NCI-H187 (cell line): ENCODE measurements at regions not wholly inside any gene's neighbourhood (a gene's known extent, or its start where the extent isn't known, plus 50 kb on each side); places are given as distances from the start of the nearest gene placed in this dataset.

Source experiments
- DNase-seq, 2 experiments: peaks; one replicate each; lab custom pipeline; 2025; lab: John Stamatoyannopoulos, UW

DNA sequence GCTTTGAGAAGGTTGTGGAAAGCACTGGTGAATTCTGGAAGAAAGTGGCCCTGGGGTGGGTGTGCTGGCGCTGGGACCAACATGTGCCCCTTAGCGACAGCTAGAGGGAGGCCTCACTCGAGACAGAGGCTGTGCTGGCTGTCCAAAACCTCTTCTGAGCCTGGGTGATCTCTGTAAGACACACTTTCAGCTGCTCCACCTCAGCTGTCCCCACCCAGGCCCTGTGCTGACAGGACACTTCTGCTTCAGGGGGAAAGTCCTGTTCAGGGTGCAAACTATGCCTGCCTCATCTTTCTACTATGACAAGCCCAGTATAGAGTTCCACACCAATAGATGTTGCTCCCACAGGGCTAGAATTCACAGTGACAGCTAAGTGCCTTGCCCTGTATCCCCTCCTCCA, 426.4 kb downstream of the MED10 start:
- DNase-seq, result no peak

DNA sequence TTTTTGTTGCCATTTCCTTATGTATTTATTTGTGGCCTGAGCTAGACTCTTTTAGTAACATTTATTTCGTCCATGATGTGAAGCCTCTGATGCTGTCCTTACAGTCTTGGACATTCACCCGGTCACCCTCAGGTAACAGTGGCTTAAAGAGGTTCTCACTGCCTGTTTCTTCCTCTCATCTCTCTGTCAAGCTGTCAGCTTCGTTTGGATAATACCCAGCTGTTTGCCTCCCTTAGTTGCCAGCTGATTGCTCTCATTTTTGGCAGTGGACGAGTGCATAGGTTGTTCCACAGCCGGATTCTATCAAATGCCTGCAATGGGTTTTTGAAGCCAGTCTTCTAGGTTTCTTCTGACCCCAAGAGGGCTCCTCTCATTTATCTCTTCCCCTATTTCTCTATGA, 427.7 kb downstream of the MED10 start:
- DNase-seq, result no peak

DNA sequence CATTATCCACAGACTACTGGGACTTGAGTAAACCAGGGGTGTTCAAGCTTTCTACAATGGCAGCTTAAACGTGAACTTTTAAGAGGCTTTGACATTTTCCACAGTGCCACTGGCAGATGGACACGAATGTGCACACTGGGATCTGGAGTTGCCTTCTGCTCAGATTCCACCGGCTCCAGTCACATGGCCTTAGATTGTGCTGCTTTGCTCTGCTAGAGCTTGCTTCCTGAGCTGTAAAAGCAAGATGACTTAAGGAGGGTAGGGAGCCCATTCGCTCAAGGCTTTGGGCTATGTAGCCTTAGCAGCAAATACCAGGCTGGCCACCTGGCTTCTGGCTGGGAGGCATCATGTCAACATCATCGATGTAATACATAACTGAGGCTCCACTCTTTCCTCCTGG, 436.9 kb downstream of the MED10 start:
- DNase-seq, result no peak

DNA sequence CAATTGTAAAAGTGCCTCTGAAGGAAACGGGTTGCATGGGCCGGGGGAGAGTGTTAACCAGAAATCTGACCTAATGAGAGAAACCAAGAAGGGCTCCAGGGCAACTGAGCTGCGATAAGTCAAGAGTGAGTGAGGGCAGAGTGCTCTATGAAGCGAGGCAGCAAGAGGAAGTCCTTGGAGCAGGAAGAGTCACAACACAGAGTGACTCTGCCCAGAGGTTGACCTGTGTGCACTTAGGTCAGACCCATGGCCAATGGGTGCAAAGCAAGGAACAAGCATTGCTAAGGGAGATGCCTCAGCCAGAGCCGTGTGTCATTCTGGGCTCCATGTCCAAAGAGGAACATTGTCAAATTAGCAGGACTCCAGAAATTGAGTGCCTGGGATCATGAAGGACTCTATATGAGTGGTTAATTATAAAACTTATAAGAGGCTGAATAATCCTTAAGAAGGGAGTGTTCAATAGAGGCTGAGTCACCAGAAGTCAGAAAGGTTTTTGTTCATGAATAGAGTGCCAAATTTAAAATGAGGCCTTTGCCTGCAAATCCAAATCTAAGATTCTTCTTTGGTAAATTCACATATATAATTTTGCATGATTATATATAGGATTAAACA, 438.5 kb downstream of the MED10 start:
- DNase-seq, result no peak

DNA sequence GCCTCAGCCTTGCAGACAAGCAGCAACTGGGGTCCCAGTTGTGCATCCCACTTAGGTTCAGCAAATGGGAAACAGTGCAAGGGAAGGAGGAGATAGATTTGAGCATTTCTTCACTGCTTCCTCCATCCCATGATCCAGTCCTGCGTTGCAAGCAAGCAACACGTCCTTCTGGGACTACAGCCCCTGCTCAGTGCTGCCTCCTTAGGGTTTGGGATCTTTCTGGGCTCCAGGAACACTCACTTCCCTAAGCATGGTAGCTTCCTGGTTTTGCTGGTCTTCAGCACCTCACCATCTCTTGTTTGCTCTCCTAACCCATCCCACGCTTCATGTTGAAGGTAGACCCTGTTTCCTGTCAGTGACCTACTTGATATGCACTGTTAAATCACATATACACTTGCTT, 444.7 kb downstream of the MED10 start:
- no peak for DNase-seq

DNA sequence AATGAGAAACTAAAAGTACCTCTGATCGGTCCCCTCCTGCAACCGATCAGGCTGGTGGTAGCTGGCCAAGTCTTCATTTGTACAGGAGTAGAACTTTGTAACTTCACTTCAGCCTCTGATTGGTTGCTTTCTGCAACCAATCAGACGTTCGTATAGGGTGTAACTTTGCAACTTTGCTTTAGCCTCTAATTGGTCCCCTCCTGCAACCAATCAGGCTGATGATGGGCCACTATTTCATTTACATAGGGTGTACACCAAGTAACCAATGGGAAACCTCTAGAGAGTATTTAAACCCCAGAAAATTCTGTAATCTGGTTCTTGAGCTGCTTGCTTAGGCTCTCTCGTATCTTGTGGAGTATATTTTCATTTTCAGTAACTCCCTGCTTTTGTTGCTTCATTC, 445.5 kb downstream of the MED10 start:
- no peak for DNase-seq

DNA sequence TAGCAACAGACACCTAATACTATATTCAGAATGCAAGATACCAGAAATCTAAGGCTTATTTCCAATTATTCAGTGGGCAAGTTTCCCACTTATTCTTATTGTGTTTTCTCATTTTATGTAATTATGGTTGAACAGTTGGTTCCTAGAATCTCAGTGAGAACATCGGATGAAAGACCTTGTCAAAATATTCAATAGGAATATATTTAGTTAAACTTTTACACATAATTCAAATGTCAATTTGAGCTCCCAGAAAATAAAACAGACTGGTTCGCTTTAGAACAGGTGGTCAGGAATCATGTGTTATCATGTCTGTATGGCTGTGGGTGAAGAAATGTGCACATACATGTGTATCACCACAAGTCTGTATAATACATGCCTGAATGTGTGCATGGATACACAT, 447.8 kb downstream of the MED10 start:
- DNase-seq, result no peak

DNA sequence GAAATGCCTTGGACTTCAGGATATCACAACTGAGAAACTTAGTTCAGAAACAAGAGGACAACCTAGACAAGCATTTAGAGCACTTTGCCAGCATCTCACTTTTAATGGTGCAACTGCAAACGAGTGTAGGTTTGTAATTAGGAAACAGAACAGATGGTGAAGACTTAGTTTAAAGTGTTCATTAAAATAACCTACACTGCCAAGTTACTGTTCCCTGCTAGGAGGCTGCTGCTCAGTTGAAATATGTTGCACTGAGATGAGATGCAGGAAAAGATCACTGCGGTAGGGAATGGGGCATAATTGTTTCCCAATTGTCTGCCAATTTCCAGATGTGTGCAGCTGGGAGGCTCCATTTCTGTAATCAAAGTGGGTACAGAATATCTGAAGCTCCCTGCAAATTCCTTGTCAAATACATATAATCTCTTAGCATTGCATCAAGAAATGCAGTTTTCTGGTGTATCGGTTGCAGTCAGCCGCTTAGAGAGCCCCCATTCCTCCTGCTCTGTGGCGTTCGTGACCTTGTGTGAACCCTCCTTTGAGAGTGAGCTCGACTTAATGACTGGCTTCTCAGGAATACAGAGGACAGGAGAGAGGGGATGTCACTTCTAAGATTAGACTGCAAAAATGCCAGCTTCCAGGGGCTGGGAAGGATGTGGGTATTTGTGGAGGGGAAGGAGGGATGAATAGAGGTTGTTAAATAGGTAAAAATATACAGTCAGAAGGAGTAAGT, 448.9 kb downstream of the MED10 start:
- DNase-seq, result no peak

DNA sequence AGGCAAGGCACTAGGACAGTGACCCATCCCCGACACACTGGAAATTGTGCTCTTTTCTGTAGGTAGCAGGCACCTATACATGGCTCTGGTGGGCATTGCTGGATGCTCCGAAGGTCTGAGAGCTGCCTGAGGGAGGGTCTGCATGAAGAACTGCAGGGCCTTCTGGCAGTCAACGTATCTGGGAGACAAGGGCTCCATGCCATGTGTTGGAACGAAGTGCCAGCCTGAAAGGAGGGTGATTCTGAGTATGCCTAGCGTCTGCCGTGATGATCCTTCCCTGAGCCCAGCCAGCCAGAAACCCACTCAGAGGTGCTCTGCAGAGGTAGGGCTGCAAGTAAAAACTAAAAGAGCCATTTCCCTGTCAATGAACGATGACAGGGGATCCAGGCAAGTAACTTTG, 453.2 kb downstream of the MED10 start:
- no peak for DNase-seq

DNA sequence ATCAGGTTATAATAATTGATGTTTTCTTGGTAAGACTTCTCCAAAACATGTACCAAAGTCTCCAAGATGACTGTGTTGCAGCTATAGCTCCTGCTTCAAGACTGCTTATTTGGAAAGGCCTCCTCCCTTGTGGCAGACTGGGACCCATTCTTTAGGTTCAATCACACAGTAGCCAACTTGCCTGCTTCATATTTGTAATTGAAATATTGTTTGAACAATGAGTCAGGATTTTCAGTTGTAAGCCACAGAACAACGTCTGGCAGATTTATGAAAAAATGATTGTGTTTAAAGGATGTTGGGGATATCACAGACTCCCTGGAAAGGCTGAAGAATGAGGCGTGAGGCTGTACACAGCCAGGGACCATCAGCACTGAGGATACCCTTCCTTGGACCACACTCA, 458.9 kb downstream of the MED10 start:
- DNase-seq, result no peak

DNA sequence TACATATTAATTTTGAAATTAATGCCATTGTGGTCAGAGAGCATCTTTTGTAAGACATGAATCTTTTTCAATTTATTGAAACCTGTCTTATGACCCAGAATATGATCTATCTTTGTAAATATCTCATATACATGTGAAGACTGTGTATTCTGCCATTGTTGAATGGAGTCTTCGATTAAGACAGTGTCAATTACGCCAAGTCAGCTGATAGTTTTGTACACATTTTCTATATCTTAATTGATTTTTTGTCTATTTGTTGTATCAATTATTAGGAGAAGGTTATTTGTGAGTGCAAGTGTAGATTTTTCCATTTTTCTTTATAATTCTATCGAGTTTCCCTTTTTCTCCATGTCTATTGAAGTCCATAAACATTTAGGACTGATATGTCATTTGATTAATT, 471.6 kb downstream of the MED10 start:
- no peak for DNase-seq

DNA sequence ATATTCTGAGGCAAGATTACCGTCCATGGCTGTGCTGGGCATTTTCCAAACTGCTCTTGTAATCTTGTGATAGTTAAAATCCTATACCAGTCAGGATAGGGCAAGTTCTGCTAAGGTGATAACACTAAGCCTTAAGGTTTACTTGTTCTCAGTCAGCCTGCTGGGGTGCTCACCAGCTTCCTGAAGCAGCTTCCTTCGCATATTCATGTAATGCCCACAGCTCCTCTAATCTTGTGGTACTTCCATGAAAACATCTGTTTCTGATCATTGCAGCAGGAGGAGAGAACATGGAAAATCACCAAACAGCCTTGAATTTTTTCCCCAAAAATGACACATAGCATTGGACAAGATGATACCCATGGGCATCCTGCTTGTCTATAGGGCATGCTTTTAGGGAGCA, 473.2 kb downstream of the MED10 start:
- DNase-seq, result no peak

DNA sequence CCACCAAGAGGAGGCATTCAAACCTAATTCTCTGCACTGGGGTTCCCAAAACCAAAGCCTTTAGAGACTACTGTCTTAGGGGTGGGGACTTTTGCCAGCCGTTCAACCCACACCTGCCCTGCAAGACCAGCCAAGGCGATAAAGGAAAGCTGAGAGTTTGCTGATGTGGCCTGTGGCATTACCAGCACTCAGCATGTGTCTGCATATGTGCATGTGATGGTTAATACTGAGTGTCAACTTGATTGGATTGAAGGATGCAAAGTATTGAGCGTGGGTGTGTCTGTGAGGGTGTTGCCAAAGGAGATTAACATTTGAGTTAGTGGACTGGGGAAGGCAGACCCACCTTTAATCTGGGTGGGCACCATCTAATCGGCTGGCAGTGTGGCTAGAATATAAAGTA, 474.2 kb downstream of the MED10 start:
- DNase-seq, result no peak

DNA sequence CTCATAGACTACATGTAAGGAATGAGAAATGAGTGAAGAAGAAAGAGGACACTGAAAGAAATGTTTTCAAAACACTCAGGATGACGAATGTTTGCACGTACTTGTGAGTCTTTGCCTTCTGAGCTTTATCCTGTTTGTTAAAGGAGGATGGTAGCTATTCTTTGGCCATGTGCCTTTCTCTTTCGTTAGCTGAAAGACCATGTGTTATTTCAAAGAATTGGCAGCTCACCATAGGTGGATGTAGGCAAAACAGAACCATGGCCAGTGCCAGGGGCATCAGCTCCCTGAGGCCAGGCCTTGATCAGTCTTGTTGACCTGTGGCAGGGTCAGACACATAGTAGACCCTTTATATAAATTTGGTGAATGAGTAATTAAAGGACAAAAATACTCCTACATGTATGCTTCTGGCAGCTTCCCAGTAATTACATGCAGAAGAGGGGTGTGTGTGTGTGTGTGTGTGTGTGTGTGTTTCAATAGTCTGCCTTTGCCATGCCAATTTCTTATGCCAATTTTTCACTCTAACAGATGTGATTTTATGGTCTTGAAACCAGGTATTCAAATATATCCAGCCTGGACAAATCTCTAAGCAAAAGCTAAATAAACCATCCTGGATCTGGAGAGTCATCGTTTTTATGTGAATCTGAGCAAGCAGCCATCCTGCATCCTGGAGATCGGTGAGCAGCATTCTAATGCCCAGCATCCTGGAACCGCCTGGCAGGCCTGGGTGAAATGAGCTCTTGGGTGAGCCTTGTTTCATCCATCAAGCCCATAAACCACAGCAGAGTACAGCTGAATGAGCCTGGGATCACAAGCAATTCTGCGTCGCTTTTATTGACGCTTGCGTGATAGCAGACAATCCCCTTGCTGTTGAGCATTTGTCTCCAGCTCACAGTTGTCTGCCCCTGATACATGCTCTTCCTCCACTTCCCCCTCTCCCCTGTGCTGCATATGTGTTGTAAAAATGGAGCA, 475.4 kb downstream of the MED10 start:
- DNase-seq, result no peak

DNA sequence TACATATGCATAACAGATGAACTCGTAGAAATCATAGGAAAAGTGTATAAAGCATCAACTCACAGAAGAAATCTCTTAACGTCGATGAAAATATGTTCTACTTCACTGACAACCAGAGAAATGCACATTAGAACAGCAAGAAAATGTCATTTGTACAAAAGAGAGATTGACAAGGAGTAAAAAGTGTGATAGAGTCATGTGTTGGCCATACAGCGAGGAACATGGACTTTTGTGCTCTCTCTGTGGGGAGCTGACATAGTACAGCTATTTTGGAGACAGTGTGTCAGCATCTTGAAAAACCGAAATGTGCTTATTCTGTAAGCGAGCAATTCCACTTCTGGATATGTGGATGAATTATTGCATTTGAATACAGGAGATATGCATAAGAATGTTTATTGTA, 477.9 kb downstream of the ICE1 start:
- DNase-seq, result no peak

DNA sequence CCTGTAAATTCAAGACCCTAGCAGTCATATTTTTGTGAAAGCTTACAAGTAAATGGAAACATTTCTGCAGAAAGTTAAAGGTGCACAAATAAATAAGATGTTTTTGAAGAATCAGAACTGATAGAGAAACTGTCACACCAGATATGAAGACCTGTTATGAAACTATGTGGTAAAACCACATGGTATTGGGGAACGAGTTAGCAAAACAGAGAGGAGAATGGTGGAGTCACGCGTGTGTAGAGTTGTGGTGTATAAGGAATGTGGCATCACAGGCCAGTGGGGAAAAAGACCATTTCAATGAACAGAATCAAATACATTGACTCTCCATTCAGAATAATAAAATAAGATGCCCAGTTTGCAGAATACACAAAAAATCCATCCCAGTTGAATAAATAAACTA, 477.2 kb downstream of the ICE1 start:
- DNase-seq, result no peak

DNA sequence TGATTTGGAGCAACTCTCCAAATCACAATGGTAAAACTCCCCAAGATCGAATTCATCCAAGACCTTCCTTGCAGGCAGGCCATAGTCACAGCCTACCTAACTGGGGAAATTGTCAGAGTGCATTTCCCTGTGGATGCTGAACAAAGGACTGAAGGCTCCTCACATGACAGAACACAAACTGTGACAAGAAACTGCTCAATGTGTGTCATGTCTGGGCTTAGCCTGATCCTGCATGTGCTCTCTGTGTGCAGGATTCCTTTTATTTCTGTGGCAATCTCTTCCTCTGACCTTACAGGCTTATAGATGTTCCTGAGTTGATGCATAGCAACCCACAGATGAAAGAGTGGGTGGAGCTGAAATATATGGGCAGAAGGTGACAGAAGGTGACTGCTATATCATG, 465.8 kb downstream of the ICE1 start:
- no peak for DNase-seq

DNA sequence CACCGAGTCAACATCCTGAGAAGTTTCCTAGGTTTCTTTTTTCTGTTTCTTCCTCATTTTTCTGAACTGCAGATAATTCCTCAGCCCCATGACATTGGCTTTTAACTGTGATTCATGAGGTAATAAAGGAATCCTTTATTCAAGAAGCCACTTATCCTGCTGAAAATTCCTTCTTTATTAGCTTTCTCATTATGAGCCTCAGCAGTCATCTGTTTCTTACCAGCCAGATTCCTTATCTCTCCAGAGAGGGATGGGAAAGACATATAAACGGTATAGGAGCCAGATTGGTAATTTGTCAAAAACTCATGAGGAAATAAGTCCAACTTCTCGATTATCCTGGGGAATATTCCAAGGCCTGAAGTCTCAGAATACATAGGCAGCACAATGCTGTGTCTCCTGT, 465.4 kb downstream of the ICE1 start:
- no peak for DNase-seq

DNA sequence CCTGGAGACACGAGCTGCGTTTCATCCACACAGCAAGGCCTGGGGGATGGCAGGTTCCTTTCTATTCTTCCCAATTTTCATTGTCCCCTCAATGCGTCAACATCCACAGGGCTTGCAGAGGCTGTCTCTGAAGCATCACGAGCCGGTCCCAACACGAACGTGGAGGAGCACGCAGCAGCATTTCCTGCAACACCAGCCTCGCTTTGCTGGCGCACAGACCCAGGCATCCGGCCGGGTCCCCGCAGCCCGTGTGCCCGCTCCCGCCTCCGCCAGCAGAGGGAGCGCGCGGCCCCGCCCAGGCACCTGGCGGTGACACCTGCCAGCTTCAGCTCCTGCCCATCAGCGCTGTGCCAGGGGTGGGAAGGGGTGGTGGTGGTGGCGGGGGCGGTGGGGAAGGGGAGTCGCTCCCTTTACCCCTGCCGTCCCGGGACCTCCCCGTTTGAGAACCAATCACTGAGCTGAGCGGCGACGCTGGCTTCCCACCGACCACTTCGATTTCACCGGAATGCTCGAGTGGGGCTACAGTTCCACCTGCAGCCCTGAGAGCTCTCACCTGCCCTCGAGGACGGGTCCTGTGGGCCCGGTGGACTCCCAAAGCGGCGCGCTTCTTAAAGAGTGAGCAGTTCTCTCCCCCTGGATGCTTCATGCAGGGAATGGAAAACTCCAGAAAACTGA, 464.5 kb downstream of the ICE1 start:
- peak in 1 of 2 experiments; percentile 10 for DNase-seq

DNA sequence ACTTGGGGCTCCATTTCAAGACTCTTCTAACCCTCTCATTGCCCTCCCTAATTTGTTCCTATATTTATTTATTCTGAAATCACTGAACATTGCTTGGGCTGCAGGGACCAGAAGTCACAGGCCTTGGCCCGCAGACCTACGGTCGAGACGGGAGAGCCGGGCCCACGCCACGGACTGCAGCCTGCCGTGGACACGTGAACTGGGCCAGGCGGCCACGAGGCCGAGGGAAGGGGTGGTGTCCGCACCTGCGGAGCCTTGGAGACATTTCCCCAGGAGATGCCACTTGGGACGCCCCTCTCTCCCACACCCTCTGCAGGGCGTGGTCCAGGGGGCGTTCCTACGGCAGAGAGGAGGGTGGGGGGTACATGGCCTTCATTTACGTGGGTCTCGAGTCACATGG, 463.9 kb downstream of the ICE1 start:
- DNase-seq, result no peak

DNA sequence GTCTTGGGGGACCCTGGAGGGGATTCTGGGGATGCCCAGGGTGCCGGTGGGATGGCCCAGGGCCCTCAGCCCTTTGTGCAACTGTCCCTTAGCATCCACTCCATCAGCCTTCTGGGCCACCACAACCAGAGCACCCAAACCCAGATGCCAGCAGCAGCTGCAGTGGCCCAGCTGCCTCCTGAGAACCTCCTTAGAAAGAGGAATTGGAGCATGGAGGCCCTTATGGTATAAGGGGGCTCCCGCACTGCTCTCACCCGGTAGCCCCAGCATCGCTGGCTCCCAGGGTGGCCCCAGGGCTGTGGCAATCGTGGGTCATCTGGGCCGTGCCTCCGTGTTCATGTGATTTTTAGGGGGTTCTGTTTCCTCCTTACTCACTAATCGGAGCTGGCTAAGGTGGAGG, 463.3 kb downstream of the ICE1 start:
- no peak for DNase-seq

DNA sequence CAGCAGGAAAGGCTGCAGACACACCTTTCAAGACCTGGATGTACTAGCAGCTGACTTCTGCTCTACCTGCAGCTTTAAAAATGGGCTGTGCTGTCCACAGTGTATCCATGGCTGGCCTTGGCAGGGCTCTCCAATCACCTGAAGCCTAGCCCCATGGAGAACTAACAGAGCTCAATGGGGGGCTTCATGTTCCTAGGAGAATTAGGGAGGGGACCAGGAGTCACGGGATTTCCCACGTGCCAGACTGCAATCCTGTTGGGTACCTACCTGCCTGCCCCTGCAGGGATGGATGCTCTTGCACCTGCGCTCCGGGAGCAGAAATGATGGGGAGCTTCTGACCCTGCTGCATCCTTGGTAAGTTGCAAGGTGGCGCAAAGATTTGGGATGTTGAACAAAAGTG, 462.1 kb downstream of the ICE1 start:
- no peak for DNase-seq
